ENCODE measurements at regions not wholly inside any gene's neighbourhood (a gene's known extent, or its start where the extent isn't known, plus 50 kb on each side); places are given as distances from the start of the nearest gene placed in this dataset.
A peak's percentile ranks its signal among the peaks of the same experiment; 100 is the strongest.
"Not testable (repeated sequence)": the region's sequence is repeated elsewhere in the genome, so short reads cannot be mapped to it uniquely, and the experiment has no call there.

GRCh38 chr12:88842314-88842713 lies 262.0 kb upstream of the KITLG start:
- no peak for TF ChIP-seq CTCF (conservative IDR thresholded peaks at IDR 0.05; ENCODE audit: low read depth, low read length)
- no peak overlapping the region for H3K4me3 ChIP-seq (ENCODE audit: low read depth, low read length)
- DNase-seq (ENCODE audit: low read depth): no peak

GRCh38 chr12:88839486-88839885 lies 259.2 kb upstream of the KITLG start:
- no peak for DNase-seq (ENCODE audit: low read depth)
- H3K4me3 ChIP-seq (ENCODE audit: low read depth, low read length): no peak overlapping the region
- no peak for TF ChIP-seq CTCF (conservative IDR thresholded peaks at IDR 0.05; ENCODE audit: low read depth, low read length)

- no peak for TF ChIP-seq CTCF (conservative IDR thresholded peaks at IDR 0.05; ENCODE audit: low read depth, low read length)
- DNase-seq (ENCODE audit: low read depth): peak; percentile 66
- H3K4me3 ChIP-seq (ENCODE audit: low read depth, low read length): no peak overlapping the region
Measured at GRCh38 chr12:88836156-88836555, 255.9 kb upstream of the KITLG start.

- DNase-seq (ENCODE audit: low read depth): peak; percentile 33
- H3K4me3 ChIP-seq (ENCODE audit: low read depth, low read length): no peak overlapping the region
- TF ChIP-seq CTCF (conservative IDR thresholded peaks at IDR 0.05; ENCODE audit: low read depth, low read length): no peak
Measured at GRCh38 chr12:88834226-88834625, 254.0 kb upstream of the KITLG start.

- no peak overlapping the region for H3K4me3 ChIP-seq (ENCODE audit: low read depth, low read length)
- TF ChIP-seq CTCF (conservative IDR thresholded peaks at IDR 0.05; ENCODE audit: low read depth, low read length): no peak
- no peak for DNase-seq (ENCODE audit: low read depth)
Measured at GRCh38 chr12:88833641-88834116, 253.4 kb upstream of the KITLG start.

GRCh38 chr12:88828537-88828936 lies 248.3 kb upstream of the KITLG start:
- DNase-seq (ENCODE audit: low read depth); H3K4me3 ChIP-seq (ENCODE audit: low read depth, low read length): not testable (repeated sequence)

- H3K4me3 ChIP-seq (ENCODE audit: low read depth, low read length): no peak overlapping the region
- TF ChIP-seq CTCF (conservative IDR thresholded peaks at IDR 0.05; ENCODE audit: low read depth, low read length): no peak
- no peak for DNase-seq (ENCODE audit: low read depth)
Measured at GRCh38 chr12:88820012-88820411, 239.7 kb upstream of the KITLG start.

- no peak overlapping the region for H3K4me3 ChIP-seq (ENCODE audit: low read depth, low read length)
- no peak for DNase-seq (ENCODE audit: low read depth)
- TF ChIP-seq CTCF (conservative IDR thresholded peaks at IDR 0.05; ENCODE audit: low read depth, low read length): no peak
Measured at GRCh38 chr12:88816201-88816600, 235.9 kb upstream of the KITLG start.
